Amniotic stem cell (primary cell): ENCODE measurements at regions not wholly inside any gene's neighbourhood (a gene's known extent, or its start where the extent isn't known, plus 50 kb on each side); places are given as distances from the start of the nearest gene placed in this dataset.
"Not testable (repeated sequence)": the region's sequence is repeated elsewhere in the genome, so short reads cannot be mapped to it uniquely, and the experiment has no call there.

Experiments used
- DNase-seq: peaks from one replicate; lab custom pipeline; 2025; lab: John Stamatoyannopoulos, UW

GRCh38 chr4:103996064-103996463 is 276.3 kb upstream of the TACR3 start:
- no peak for DNase-seq

GRCh38 chr4:103994059-103994458 is 274.3 kb upstream of the TACR3 start:
- DNase-seq: no peak

GRCh38 chr4:103982454-103982853 is 262.7 kb upstream of the TACR3 start:
- DNase-seq: no peak

GRCh38 chr4:103948244-103949018 is 228.6 kb upstream of the TACR3 start:
- DNase-seq: no peak

- no peak for DNase-seq
Observed at GRCh38 chr4:103947617-103948016, 227.8 kb upstream of the TACR3 start.

- DNase-seq: not testable (repeated sequence)
Observed at GRCh38 chr4:103946621-103947268, 227.0 kb upstream of the TACR3 start.

GRCh38 chr4:103938488-103938887 is 218.7 kb upstream of the TACR3 start:
- DNase-seq: no peak

- DNase-seq: no peak
Observed at GRCh38 chr4:103936653-103937145, 216.9 kb upstream of the TACR3 start.

GRCh38 chr4:103934178-103934789 is 214.5 kb upstream of the TACR3 start:
- peak; percentile 29 for DNase-seq

GRCh38 chr4:103928370-103928769 is 208.6 kb upstream of the TACR3 start:
- no peak for DNase-seq

GRCh38 chr4:103923551-103923950 is 203.8 kb upstream of the TACR3 start:
- DNase-seq: no peak

- DNase-seq: no peak
Observed at GRCh38 chr4:103918214-103918613, 198.4 kb upstream of the TACR3 start.

GRCh38 chr4:103915224-103915869 is 195.6 kb upstream of the TACR3 start:
- no peak for DNase-seq

GRCh38 chr4:103907414-103907813 is 187.6 kb upstream of the TACR3 start:
- DNase-seq: no peak

GRCh38 chr4:103904123-103904522 is 184.3 kb upstream of the TACR3 start:
- DNase-seq: no peak

GRCh38 chr4:103902730-103903129 is 182.9 kb upstream of the TACR3 start:
- DNase-seq: no peak

GRCh38 chr4:103895876-103896465 is 176.2 kb upstream of the TACR3 start:
- no peak for DNase-seq

GRCh38 chr4:103892586-103892985 is 172.8 kb upstream of the TACR3 start:
- no peak for DNase-seq

- DNase-seq: no peak
Observed at GRCh38 chr4:103887191-103887590, 167.4 kb upstream of the TACR3 start.

GRCh38 chr4:103885152-103885551 is 165.4 kb upstream of the TACR3 start:
- DNase-seq: no peak

- DNase-seq: no peak
Observed at GRCh38 chr4:103867311-103867710, 147.5 kb upstream of the TACR3 start.

- DNase-seq: no peak
Observed at GRCh38 chr4:103853627-103854026, 133.8 kb upstream of the TACR3 start.
